Stomach (tissue), 8 donors: ENCODE measurements at regions not wholly inside any gene's neighbourhood (a gene's known extent, or its start where the extent isn't known, plus 50 kb on each side); places are given as distances from the start of the nearest gene placed in this dataset.

Source experiments
- DNase-seq, 2 donors: peaks; one replicate each; pipeline versions ENCODE4 v3.0.0 to v3.0.0-alpha.2; 2013 to 2019
- H3K27ac ChIP-seq, 5 donors: fragments of 200-600 bp in 4 of 5; sonication (generic) in 4 of 5; one replicate each; pipeline ENCODE4 v1.5.1; 2013 to 2019; ENCODE audit warnings: mild to moderate bottlenecking in 1 of 5, moderate library complexity in 1 of 5
- H3K27me3 ChIP-seq, 3 donors: fragments of 200-600 bp; sonication (generic); one replicate each; pipeline ENCODE4 v1.5.1; 2017 to 2019; ENCODE audit warnings: mixed run types in 1 of 3
- H3K36me3 ChIP-seq, 4 donors: fragments of 200-600 bp; sonication (generic); 1 replicate in 3 of 4; 2 replicates in 1 of 4; pipeline ENCODE4 v1.5.1; 2016 to 2019
- H3K4me1 ChIP-seq, 4 donors: fragments of 200-600 bp; sonication (generic); one replicate each; pipeline ENCODE4 v1.5.1; 2016 to 2019
- H3K4me3 ChIP-seq, 4 donors: fragments of 200-600 bp; sonication (generic) in 3 of 4; one replicate each; pipeline ENCODE4 v1.5.1; 2016 to 2019; ENCODE audit warnings: mild to moderate bottlenecking in 1 of 4
- H3K9me3 ChIP-seq, 4 donors: fragments of 200-600 bp; sonication (generic); one replicate each; pipeline ENCODE4 v1.5.1; 2016 to 2019
- CTCF ChIP-seq, 7 experiments: fragments of 450-650 bp in 4 of 7; fragments of 200-600 bp in 3 of 7; sonication (generic) in 3 of 7; IDR thresholded peaks; one replicate each; pipeline ENCODE4 v1.5.1; 2016 to 2019; ENCODE audit warnings: antibody characterized with exemption in 7 of 7, control low read depth in 2 of 7, mild to moderate bottlenecking in 1 of 7
- EP300 ChIP-seq: sonication (generic); formaldehyde crosslinking; IDR thresholded peaks from one replicate; pipeline ENCODE4 v1.6.1; 2017; ENCODE audit warnings: antibody characterized with exemption
- POLR2A ChIP-seq, 4 donors: fragments of 450-650 bp; IDR thresholded peaks; one replicate each; pipeline ENCODE4 v1.6.1; 2016; ENCODE audit warnings: antibody characterized with exemption in 4 of 4, control low read depth in 2 of 4, mild to moderate bottlenecking in 1 of 4, moderate library complexity in 1 of 4
- POLR2AphosphoS5 ChIP-seq, 3 donors: sonication (generic); formaldehyde crosslinking; IDR thresholded peaks; one replicate each; pipeline ENCODE4 v1.6.1; 2016; ENCODE audit warnings: antibody characterized with exemption in 3 of 3
- WGBS, 5 donors: extraction: QIAGEN DNeasy Blood & Tissue Kit in 3 of 5; methylation state at CpG; one replicate each; pipeline versions ENCODE4 v1.1.5 to v1.1.7; 2013 to 2018; 5-methylcytosine and 5-hydroxymethylcytosine counted together
- intact Hi-C: fragments of 100-400 bp; cut with DNase I; formaldehyde crosslinking; loops from one replicate; pipeline ENCODE4 v1.15.1; 2023; ENCODE audit warnings: low total_unique reads
- donor health status: healthy with polysubstance abuse.
- donor health status: Bipolar disorder and iron deficiency.
- donor health status: healthy.

GRCh38 chr10:78301481-78301880, 267.8 kb downstream of the RPS24 start:
- Histone ChIP-seq H3K36me3 (no peaks in the 10 kb centered on the region), H3K4me3 (no peak overlapping the region), H3K4me1 (peaks cover 12 to 39% (median 23%) of the 10 kb centered on the region in 4 donors), H3K27ac (peak overlapping the region in 1 of 5 donors; percentile 94), H3K9me3 (no peaks in the 10 kb centered on the region), H3K27me3 (no peaks in the 10 kb centered on the region)
- intact Hi-C loops: no loop called here
- TF ChIP-seq POLR2AphosphoS5 (IDR thresholded peaks at IDR 0.05) (no peak), EP300 (no peak), CTCF (IDR thresholded peaks at IDR 0.05) (no peak), POLR2A (IDR thresholded peaks at IDR 0.05) (no peak)
- no peak for DNase-seq
- 74 to 89% (median 81%) methylated on average over 10 of the region's 10 CpGs for WGBS, 5 donors

- Histone ChIP-seq H3K4me1 (peaks cover 12 to 39% (median 23%) of the 10 kb centered on the region in 4 donors), H3K4me3 (peak overlapping the region; percentile 48 to 60 (median 56)), H3K9me3 (no peaks in the 10 kb centered on the region), H3K27ac (peak overlapping the region; percentile 81 to 94 (median 93)), H3K27me3 (no peaks in the 10 kb centered on the region), H3K36me3 (no peaks in the 10 kb centered on the region)
- intact Hi-C loops: no loop called here
- TF ChIP-seq EP300 (no peak), CTCF (IDR thresholded peaks at IDR 0.05) (no peak), POLR2A (IDR thresholded peaks at IDR 0.05) (no peak), POLR2AphosphoS5 (IDR thresholded peaks at IDR 0.05) (no peak)
- DNase-seq: no peak
- 75 to 79% (median 78%) methylated on average over 11 of the region's 11 CpGs for WGBS, 5 donors
Measured at GRCh38 chr10:78301891-78302738, 268.5 kb downstream of the RPS24 start.

GRCh38 chr10:78302739-78302988, 269.0 kb downstream of the RPS24 start:
- H3K4me3 ChIP-seq: peak overlapping the region; percentile 48 to 60 (median 56)
- no peak for DNase-seq
- H3K4me1 ChIP-seq: peaks cover 12 to 39% (median 23%) of the 10 kb centered on the region in 4 donors
- no peaks in the 10 kb centered on the region for H3K27me3 ChIP-seq
- H3K36me3 ChIP-seq: no peaks in the 10 kb centered on the region
- H3K9me3 ChIP-seq: no peaks in the 10 kb centered on the region
- intact Hi-C loops: no loop called here
- 0 to 10% (median 4%) methylated on average over 3 of the region's 3 CpGs for WGBS, 5 donors
- TF ChIP-seq EP300 (no peak), CTCF (IDR thresholded peaks at IDR 0.05) (no peak), POLR2AphosphoS5 (IDR thresholded peaks at IDR 0.05) (no peak)
- peak overlapping the region; percentile 81 to 94 (median 93) for H3K27ac ChIP-seq

GRCh38 chr10:78302989-78303854, 269.6 kb downstream of the RPS24 start:
- Histone ChIP-seq H3K36me3 (no peaks in the 10 kb centered on the region), H3K27ac (peak overlapping the region; percentile 81 to 94 (median 93)), H3K4me3 (peak overlapping the region; percentile 48 to 60 (median 56)), H3K4me1 (peaks cover 12 to 36% (median 23%) of the 10 kb centered on the region in 4 donors), H3K9me3 (no peaks in the 10 kb centered on the region), H3K27me3 (no peaks in the 10 kb centered on the region)
- 6 to 10% (median 6%) methylated on average over 42 to 79 of the region's 81 CpGs for WGBS, 5 donors
- intact Hi-C loops: no loop called here
- TF ChIP-seq POLR2A (IDR thresholded peaks at IDR 0.05) (no peak), CTCF (IDR thresholded peaks at IDR 0.05) (peak in 5 of 7 experiments; percentile 59 to 84 (median 70)), EP300 (no peak), POLR2AphosphoS5 (IDR thresholded peaks at IDR 0.05) (peak; percentile 83 to 94 (median 91))
- peak; percentile 96 to 98 for DNase-seq
